ENCODE measurements at regions not wholly inside any gene's neighbourhood (a gene's known extent, or its start where the extent isn't known, plus 50 kb on each side); places are given as distances from the start of the nearest gene placed in this dataset.

- TF ChIP-seq EGR1 (IDR thresholded peaks at IDR 0.05; ENCODE audit: low read depth in 2 of 2), result no peak
- TF ChIP-seq MAX (IDR thresholded peaks at IDR 0.05), result no peak
- TF ChIP-seq CTCF (IDR thresholded peaks at IDR 0.05; ENCODE audit: low read depth, low read length, missing input control), result no peak
- no peak for TF ChIP-seq REST (IDR thresholded peaks at IDR 0.05)
- TF ChIP-seq GABPA (IDR thresholded peaks at IDR 0.05 in 1 of 2, conservative IDR thresholded peaks at IDR 0.05 in 1 of 2), result no peak
- no peak for TF ChIP-seq FOXA1 (IDR thresholded peaks at IDR 0.05)
- TF ChIP-seq SP1 (IDR thresholded peaks at IDR 0.05), result no peak
These were observed 217.0 kb downstream of the OSR1 start for GRCh38 chr2:19141234-19142004.

Data from liver (tissue), 3 donors.